ENCODE measurements at regions not wholly inside any gene's neighbourhood (a gene's known extent, or its start where the extent isn't known, plus 50 kb on each side); places are given as distances from the start of the nearest gene placed in this dataset.

DNA sequence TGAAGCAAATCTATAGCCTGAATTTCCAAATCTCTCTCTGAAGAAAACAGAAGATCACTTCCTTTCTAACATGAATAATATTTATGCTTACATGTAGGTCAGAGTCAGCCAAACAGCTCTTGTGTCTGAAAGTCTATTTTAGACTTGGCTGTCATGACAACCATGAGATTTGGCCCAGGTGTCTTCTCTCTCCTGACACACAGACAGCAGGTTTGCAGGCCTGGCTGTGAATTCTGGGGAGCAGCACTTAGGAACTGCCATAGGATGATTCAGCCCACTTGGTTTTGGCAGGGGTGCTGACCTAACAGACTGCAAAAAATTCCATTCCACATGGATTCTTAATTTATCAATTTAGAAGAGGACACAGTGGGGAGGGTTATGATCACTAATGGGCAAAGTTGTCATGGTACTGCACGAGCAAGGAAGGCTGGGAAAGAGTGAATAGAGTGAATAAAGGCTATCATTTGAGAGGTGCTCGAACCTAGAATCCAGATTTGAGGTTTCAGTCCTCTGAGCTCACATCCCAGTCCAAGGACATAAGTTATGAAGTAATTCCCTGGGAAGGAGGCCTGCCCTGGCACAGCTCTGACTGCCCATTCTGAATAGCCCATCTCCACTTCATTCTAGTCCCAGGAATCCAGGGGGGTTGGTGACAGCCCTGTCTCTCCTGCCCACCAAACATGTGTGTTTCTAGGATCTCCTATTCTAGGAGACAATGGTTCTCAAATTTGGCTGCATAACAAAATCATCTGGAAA lies 453.9 kb upstream of the TRIB2 start:
- Histone ChIP-seq H3K27ac (ENCODE audit: low read length) (no peak overlapping the region), H3K4me3 (ENCODE audit: low read length) (no peak overlapping the region), H3K27me3 (ENCODE audit: control insufficient read depth, insufficient read depth, low read length) (no peaks in the 10 kb centered on the region), H3K4me1 (ENCODE audit: control insufficient read depth, insufficient read depth, low read length) (no peaks in the 10 kb centered on the region), H3K9me3 (ENCODE audit: control insufficient read depth, insufficient read depth, low read length) (no peaks in the 10 kb centered on the region), H3K36me3 (ENCODE audit: control insufficient read depth, insufficient read depth, low read length) (no peaks in the 10 kb centered on the region)
- DNase-seq (ENCODE audit: low read depth, low spot score) = no peak
- WGBS (ENCODE audit: insufficient coverage, insufficient read length) = no CpG with 5 or more reads among the region's 2 CpGs

DNA sequence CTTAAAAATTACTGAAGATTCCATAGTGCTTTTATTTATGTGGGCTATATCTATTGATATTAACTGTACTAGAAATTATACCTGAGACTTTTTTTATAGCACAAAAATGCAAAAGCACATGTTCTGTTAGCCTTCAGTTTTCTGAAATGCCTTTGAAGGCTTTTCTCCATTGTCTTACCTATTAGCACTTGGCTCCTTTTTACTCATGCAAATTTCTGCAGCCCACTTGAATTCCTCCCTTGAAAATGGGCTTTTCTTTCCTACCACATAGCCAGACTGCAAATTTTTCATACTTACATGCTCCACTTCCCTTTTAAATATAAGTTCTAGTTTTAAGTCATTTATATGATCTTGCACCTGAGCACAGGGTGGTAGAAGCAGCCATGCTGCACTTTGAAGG lies 453.0 kb upstream of the TRIB2 start:
- Histone ChIP-seq H3K4me3 (ENCODE audit: low read length) (no peak overlapping the region), H3K27me3 (ENCODE audit: control insufficient read depth, insufficient read depth, low read length) (no peaks in the 10 kb centered on the region), H3K36me3 (ENCODE audit: control insufficient read depth, insufficient read depth, low read length) (no peaks in the 10 kb centered on the region), H3K27ac (ENCODE audit: low read length) (no peak overlapping the region), H3K9me3 (ENCODE audit: control insufficient read depth, insufficient read depth, low read length) (no peaks in the 10 kb centered on the region), H3K4me1 (ENCODE audit: control insufficient read depth, insufficient read depth, low read length) (no peaks in the 10 kb centered on the region)
- DNase-seq (ENCODE audit: low read depth, low spot score) = no peak

- H3K36me3 ChIP-seq (ENCODE audit: control insufficient read depth, insufficient read depth, low read length) = no peaks in the 10 kb centered on the region
- H3K4me1 ChIP-seq (ENCODE audit: control insufficient read depth, insufficient read depth, low read length) = 0 out of 2 replicates have a peak, but pooled peaks cover 1% of the 10 kb centered on the region
- H3K4me3 ChIP-seq (ENCODE audit: low read length) = no peak overlapping the region
- WGBS (ENCODE audit: insufficient coverage, insufficient read length) = no CpG with 5 or more reads among the region's 1 CpG
- no peaks in the 10 kb centered on the region for H3K27me3 ChIP-seq (ENCODE audit: control insufficient read depth, insufficient read depth, low read length)
- H3K9me3 ChIP-seq (ENCODE audit: control insufficient read depth, insufficient read depth, low read length) = no peaks in the 10 kb centered on the region
- no peak for DNase-seq (ENCODE audit: low read depth, low spot score)
- H3K27ac ChIP-seq (ENCODE audit: low read length) = no peak overlapping the region
Observed at GRCh38 chr2:12264146-12264545, 452.6 kb upstream of the TRIB2 start.

DNA sequence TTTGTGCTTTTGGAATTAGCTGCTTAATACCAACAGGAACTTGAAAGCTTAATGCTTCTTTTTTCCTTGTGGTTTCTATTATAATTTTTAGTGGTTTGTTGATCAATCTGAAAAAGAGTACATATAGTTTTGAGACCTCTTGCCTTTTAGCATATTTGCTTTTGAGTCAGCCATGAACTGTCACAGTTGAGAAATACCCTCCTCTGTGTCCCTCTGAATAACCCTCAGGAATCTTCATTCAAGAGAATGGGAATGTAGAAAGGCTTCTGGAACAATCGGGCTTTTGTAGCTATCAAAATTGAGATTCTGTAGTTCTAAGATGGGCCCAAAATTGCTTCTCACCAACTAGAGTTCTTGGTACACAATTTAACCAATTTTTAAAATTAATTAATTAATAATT lies 451.1 kb upstream of the TRIB2 start:
- WGBS (ENCODE audit: insufficient coverage, insufficient read length) = no CpG with 5 or more reads among the region's 1 CpG
- no peak for DNase-seq (ENCODE audit: low read depth, low spot score)

GRCh38 chr2:12267042-12267441 lies 449.7 kb upstream of the TRIB2 start:
- no peak for DNase-seq (ENCODE audit: low read depth, low spot score)
- no peak overlapping the region for H3K27ac ChIP-seq (ENCODE audit: low read length)
- 0 out of 2 replicates have a peak, but pooled peaks cover 1% of the 10 kb centered on the region for H3K4me1 ChIP-seq (ENCODE audit: control insufficient read depth, insufficient read depth, low read length)
- no peaks in the 10 kb centered on the region for H3K27me3 ChIP-seq (ENCODE audit: control insufficient read depth, insufficient read depth, low read length)
- H3K36me3 ChIP-seq (ENCODE audit: control insufficient read depth, insufficient read depth, low read length) = no peaks in the 10 kb centered on the region
- WGBS (ENCODE audit: insufficient coverage, insufficient read length) = no CpG with 5 or more reads among the region's 3 CpGs
- H3K4me3 ChIP-seq (ENCODE audit: low read length) = no peak overlapping the region
- no peaks in the 10 kb centered on the region for H3K9me3 ChIP-seq (ENCODE audit: control insufficient read depth, insufficient read depth, low read length)

More for the DNA sequence above, 451.1 kb upstream of the TRIB2 start:
- Histone ChIP-seq H3K4me1 (ENCODE audit: control insufficient read depth, insufficient read depth, low read length) (0 out of 2 replicates have a peak, but pooled peaks cover 1% of the 10 kb centered on the region), H3K36me3 (ENCODE audit: control insufficient read depth, insufficient read depth, low read length) (no peaks in the 10 kb centered on the region), H3K27me3 (ENCODE audit: control insufficient read depth, insufficient read depth, low read length) (no peaks in the 10 kb centered on the region), H3K27ac (ENCODE audit: low read length) (no peak overlapping the region), H3K9me3 (ENCODE audit: control insufficient read depth, insufficient read depth, low read length) (no peaks in the 10 kb centered on the region), H3K4me3 (ENCODE audit: low read length) (no peak overlapping the region)

DNA sequence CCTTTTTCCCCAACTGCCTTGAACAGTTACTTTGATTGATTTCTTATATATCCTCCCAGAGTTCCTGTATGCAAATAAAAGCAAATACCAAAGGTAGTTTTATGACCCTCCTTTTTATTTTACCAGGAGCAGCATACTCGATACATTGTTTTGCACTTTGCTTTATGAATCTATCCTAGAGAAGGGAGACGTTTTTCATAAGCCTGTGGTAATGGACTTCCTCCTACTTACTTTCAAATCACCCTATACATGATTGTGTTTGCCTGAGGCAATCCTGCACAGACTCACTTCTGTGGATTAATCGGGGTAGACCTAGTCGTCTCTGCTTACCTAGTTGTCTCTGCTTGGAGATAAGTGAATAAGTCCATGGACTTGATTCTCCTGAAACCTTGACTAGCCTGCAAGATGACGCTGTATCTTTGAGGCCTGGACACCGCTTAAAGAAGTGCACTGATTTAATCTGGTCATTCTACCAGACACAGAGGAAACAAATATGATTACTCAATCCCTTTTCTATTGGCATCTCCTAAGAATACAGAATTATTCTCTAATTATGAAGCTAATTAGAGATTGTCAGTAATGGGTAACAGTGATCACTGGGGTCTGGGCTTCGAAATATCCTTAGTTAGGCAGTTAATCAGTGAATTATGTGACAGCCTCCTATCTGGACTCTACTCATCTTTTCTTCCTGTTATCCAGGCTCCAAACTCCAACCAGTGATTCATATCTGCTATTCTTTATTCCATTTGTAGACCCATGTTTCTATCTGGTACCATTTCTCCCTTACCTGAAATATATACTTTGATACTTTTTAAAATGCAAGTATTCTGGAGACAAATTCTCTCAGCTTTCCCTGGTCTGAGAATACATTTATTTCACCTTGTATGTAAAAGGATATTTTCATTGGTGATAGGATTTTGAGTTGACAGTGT lies 447.4 kb upstream of the TRIB2 start:
- no CpG with 5 or more reads among the region's 7 CpGs for WGBS (ENCODE audit: insufficient coverage, insufficient read length)
- no peaks in the 10 kb centered on the region for H3K27me3 ChIP-seq (ENCODE audit: control insufficient read depth, insufficient read depth, low read length)
- H3K4me3 ChIP-seq (ENCODE audit: low read length) = no peak overlapping the region
- H3K36me3 ChIP-seq (ENCODE audit: control insufficient read depth, insufficient read depth, low read length) = no peaks in the 10 kb centered on the region
- no peaks in the 10 kb centered on the region for H3K9me3 ChIP-seq (ENCODE audit: control insufficient read depth, insufficient read depth, low read length)
- H3K27ac ChIP-seq (ENCODE audit: low read length) = no peak overlapping the region
- H3K4me1 ChIP-seq (ENCODE audit: control insufficient read depth, insufficient read depth, low read length) = 0 out of 2 replicates have a peak, but pooled peaks cover 1% of the 10 kb centered on the region
- no peak for DNase-seq (ENCODE audit: low read depth, low spot score)

GRCh38 chr2:12270876-12271588 lies 445.7 kb upstream of the TRIB2 start:
- no CpG with 5 or more reads among the region's 4 CpGs for whole genome bisulfite sequencing (ENCODE audit: insufficient coverage, insufficient read length)
- no peak for DNase-seq (ENCODE audit: low read depth, low spot score)
- Histone ChIP-seq H3K27ac (ENCODE audit: low read length) (no peak overlapping the region), H3K36me3 (ENCODE audit: control insufficient read depth, insufficient read depth, low read length) (no peaks in the 10 kb centered on the region), H3K9me3 (ENCODE audit: control insufficient read depth, insufficient read depth, low read length) (no peaks in the 10 kb centered on the region), H3K4me3 (ENCODE audit: low read length) (no peak overlapping the region), H3K4me1 (ENCODE audit: control insufficient read depth, insufficient read depth, low read length) (0 out of 2 replicates have a peak, but pooled peaks cover 1% of the 10 kb centered on the region), H3K27me3 (ENCODE audit: control insufficient read depth, insufficient read depth, low read length) (no peaks in the 10 kb centered on the region)

DNA sequence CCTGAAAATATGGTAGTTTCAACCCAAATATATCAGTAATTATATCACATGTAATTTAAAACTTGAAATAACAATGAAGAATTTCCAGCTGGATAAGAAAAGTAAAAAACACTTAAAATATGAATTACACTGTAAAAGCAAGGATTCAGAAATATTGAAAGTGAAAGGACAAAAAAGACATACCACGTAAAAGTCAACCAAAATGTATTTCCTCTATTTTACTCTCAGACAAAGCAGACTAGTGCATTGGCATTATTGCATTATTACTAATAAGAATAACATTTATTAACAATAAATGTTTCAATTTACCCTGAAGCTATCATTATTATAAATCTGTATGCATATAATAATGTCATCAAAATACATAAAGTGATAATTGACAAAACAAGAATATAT lies 445.1 kb upstream of the TRIB2 start:
- Histone ChIP-seq H3K4me1 (ENCODE audit: control insufficient read depth, insufficient read depth, low read length) (0 out of 2 replicates have a peak, but pooled peaks cover 1% of the 10 kb centered on the region), H3K9me3 (ENCODE audit: control insufficient read depth, insufficient read depth, low read length) (no peaks in the 10 kb centered on the region), H3K27ac (ENCODE audit: low read length) (no peak overlapping the region), H3K4me3 (ENCODE audit: low read length) (no peak overlapping the region), H3K36me3 (ENCODE audit: control insufficient read depth, insufficient read depth, low read length) (no peaks in the 10 kb centered on the region), H3K27me3 (ENCODE audit: control insufficient read depth, insufficient read depth, low read length) (no peaks in the 10 kb centered on the region)
- no peak for DNase-seq (ENCODE audit: low read depth, low spot score)
- WGBS (ENCODE audit: insufficient coverage, insufficient read length) = no CpG with 5 or more reads among the region's 1 CpG

- H3K27ac ChIP-seq (ENCODE audit: low read length) = no peak overlapping the region
- DNase-seq (ENCODE audit: low read depth, low spot score) = no peak
- no CpG with 5 or more reads among the region's 1 CpG for WGBS (ENCODE audit: insufficient coverage, insufficient read length)
- H3K27me3 ChIP-seq (ENCODE audit: control insufficient read depth, insufficient read depth, low read length) = no peaks in the 10 kb centered on the region
- H3K4me3 ChIP-seq (ENCODE audit: low read length) = no peak overlapping the region
- H3K4me1 ChIP-seq (ENCODE audit: control insufficient read depth, insufficient read depth, low read length) = 0 out of 2 replicates have a peak, but pooled peaks cover 4% of the 10 kb centered on the region
- no peaks in the 10 kb centered on the region for H3K36me3 ChIP-seq (ENCODE audit: control insufficient read depth, insufficient read depth, low read length)
- H3K9me3 ChIP-seq (ENCODE audit: control insufficient read depth, insufficient read depth, low read length) = no peaks in the 10 kb centered on the region
Observed at GRCh38 chr2:12273111-12273510, 443.6 kb upstream of the TRIB2 start.

- H3K9me3 ChIP-seq (ENCODE audit: control insufficient read depth, insufficient read depth, low read length) = no peaks in the 10 kb centered on the region
- DNase-seq (ENCODE audit: low read depth, low spot score) = no peak
- H3K27ac ChIP-seq (ENCODE audit: low read length) = no peak overlapping the region
- H3K4me1 ChIP-seq (ENCODE audit: control insufficient read depth, insufficient read depth, low read length) = 0 out of 2 replicates have a peak, but pooled peaks cover 3% of the 10 kb centered on the region
- H3K27me3 ChIP-seq (ENCODE audit: control insufficient read depth, insufficient read depth, low read length) = 0 out of 2 replicates have a peak, but pooled peaks cover under 1% of the 10 kb centered on the region
- H3K4me3 ChIP-seq (ENCODE audit: low read length) = no peak overlapping the region
- no peaks in the 10 kb centered on the region for H3K36me3 ChIP-seq (ENCODE audit: control insufficient read depth, insufficient read depth, low read length)
- no CpG with 5 or more reads among the region's 1 CpG for WGBS (ENCODE audit: insufficient coverage, insufficient read length)
Observed at GRCh38 chr2:12274591-12274990, 442.1 kb upstream of the TRIB2 start.

All from iPS DF 6.9 (cell line).